LNCaP clone FGC (cell line): ENCODE measurements at regions not wholly inside any gene's neighbourhood (a gene's known extent, or its start where the extent isn't known, plus 50 kb on each side); places are given as distances from the start of the nearest gene placed in this dataset.

Source experiments
- DNase-seq: peaks from one replicate; pipeline ENCODE4 v3.0.0-alpha.2; 2011; ENCODE audit warnings: low read depth
- H3K4me3 ChIP-seq: 2 replicates; pipeline ENCODE4 v1.5.1; 2011; ENCODE audit warnings: mild to moderate bottlenecking, low read depth, low read length, control low read depth
- TF ChIP-seq, protein P1 (sequence below): IDR thresholded peaks from 2 replicates; pipeline ENCODE4 v1.5.1; 2012; ENCODE audit warnings: mild to moderate bottlenecking; ENCODE audit not compliant: control insufficient read depth, insufficient read depth; ENCODE audit errors: extremely low read depth

DNA sequence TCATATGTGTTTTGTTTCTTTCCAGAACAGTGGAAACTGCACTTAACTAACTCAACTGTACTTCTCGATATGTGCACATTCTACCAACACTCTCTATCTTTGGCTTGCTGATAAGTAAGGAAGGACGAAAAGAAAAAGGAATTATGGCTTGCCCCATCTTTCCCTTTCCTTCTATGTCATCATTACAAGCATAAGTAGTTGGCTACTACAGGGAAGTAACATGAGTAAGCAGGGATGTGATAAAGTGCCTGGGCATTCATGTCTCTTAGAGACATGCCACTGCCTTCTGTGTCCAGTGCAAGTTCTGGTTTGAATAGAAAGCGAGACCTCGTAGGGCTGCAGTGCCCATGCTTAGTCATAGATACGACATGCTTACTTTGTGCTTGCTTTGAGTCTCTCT, 342.5 kb downstream of the ETS1 start:
- TF ChIP-seq, protein P1, sequence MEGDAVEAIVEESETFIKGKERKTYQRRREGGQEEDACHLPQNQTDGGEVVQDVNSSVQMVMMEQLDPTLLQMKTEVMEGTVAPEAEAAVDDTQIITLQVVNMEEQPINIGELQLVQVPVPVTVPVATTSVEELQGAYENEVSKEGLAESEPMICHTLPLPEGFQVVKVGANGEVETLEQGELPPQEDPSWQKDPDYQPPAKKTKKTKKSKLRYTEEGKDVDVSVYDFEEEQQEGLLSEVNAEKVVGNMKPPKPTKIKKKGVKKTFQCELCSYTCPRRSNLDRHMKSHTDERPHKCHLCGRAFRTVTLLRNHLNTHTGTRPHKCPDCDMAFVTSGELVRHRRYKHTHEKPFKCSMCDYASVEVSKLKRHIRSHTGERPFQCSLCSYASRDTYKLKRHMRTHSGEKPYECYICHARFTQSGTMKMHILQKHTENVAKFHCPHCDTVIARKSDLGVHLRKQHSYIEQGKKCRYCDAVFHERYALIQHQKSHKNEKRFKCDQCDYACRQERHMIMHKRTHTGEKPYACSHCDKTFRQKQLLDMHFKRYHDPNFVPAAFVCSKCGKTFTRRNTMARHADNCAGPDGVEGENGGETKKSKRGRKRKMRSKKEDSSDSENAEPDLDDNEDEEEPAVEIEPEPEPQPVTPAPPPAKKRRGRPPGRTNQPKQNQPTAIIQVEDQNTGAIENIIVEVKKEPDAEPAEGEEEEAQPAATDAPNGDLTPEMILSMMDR: no peak
- no peak for DNase-seq
- H3K4me3 ChIP-seq: no peak overlapping the region

DNA sequence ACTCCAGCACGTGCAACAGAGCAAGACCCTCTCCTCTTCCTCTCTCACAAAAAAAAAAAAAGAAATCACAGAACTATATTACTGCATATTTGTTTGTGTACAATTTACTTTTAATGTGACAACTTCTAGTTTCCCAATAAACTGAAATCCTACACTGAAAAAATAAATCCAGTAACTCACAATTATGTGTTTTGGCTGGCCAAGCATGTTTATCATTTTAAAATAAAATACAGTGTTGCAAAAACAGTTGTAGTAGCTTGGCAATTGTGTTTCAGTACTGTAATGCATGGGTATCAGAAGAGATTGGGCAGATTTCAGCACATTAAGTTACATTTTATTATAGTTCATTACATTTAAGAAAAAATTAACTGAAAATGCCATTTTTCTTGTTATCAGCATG, 344.9 kb downstream of the ETS1 start:
- no peak for DNase-seq
- no peak overlapping the region for H3K4me3 ChIP-seq
- TF ChIP-seq, protein P1: no peak

DNA sequence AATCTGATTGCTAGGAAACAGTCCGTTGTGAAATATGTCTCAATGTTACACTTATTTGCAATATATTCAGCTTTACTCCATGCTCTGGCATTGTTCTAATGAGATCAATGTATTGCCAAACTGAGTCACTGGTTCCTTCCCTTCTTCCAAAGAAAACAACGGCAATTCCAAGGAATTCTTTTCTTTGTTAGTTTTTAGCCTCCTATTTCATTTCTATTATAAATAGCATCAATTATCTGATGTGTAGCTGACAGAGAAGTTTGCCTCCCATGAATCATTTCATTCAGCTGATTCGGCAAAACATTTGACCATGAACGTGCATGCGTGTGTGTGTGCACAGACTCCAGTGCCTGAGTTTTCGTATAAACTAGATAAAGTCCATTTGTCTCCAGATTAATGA, 346.8 kb downstream of the ETS1 start:
- TF ChIP-seq, protein P1: no peak
- no peak overlapping the region for H3K4me3 ChIP-seq
- no peak for DNase-seq

DNA sequence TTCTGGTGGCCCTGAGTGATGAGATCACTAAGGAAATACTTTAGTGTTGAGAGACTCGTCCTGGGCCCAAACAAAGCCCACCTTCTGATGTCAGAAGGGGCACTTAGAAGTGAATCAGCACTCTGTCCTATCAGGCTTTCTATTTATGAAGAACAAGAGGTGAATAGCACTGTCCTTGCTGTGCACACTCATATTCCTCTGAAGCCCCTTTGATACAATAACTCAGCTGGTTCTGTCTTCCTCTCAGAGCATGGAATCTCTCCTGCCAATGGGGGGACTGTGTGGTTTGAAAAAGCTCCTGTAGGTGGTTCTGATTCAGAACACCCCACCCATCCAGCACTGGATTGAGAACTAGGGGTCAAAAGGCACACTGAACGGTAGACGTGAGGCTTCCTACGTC, 348.1 kb downstream of the ETS1 start:
- no peak overlapping the region for H3K4me3 ChIP-seq
- TF ChIP-seq, protein P1: no peak
- no peak for DNase-seq

DNA sequence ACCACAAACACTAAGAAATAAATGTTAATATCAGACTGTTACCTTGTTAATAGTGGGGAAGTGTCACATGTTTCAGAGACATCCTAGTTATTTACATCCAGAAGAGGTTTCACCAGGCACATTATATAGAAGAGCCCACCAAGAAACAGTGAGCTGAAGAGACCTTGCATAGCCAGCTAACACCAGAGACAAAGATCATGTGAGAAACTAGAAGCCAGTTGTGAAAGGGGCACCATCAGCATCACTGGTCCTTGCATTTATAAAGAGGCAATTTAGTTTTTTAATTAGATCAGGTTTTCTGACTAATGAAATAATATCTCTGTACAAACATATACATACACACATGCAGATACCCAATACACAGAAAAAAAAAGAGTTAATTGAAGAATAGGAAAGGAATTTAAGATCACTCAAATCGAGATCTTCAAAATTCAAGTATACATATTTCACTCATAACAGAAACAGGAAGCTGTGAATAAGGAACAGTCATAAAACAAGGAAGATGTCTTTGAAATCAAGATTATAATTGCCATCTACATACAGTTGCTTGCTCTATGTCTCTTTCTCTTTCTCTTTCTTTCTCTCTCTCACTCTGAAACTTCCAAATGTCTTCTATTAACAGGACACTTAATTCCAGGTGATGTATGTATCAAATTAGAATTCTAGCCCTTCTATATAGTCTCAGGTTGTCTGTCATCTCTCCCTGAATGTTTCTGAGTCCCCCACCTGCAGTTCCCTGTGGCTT, 348.7 kb downstream of the ETS1 start:
- no peak for DNase-seq
- H3K4me3 ChIP-seq: no peak overlapping the region
- TF ChIP-seq, protein P1: no peak

DNA sequence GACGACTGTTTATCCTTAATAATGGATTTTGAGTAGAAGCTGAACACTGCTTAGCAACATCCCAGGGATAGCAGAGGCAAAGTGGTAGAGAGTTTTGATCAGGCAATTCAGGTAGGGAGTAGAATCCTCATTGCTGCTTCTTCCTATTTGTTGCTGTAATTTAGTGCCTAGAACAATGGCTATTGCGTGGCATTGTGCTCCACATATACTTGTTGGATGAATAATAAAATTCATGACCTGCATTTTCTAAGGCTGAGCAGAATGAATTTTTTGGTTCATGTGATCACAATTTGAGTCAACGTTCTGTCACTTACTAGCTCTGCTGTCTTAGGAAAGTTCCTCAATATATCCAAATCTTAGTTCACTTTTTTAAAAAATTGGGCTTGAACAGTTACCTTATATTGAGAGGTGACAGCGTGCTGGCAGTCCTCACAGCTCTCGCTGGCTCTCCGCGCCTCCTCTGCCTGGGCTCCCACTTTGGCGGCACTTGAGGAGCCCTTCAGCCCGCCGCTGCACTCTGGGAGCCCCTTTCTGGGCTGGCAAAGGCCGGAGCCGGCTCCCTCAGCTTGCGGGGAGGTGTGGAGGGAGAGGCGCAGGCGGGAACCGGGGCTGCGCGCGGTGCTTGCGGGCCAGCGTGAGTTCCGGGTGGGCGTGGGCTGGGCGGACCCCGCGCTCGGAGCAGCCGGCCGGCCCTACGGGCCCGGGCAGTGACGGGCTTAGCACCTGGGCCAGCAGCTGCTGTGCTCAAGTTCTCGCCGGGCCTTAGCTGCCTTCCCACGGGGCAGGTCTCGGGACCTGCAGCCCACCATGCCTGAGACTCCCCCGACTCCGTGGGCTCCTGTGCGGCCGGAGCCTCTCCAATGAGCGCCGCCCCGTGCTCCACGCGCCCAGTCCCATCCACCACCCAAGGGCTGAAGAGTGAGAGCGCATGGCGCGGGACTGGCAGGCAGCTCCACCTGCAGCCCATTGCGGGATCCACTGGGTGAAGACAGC, 350.6 kb downstream of the ETS1 start:
- TF ChIP-seq, protein P1: no peak
- no peak overlapping the region for H3K4me3 ChIP-seq
- DNase-seq: no peak

DNA sequence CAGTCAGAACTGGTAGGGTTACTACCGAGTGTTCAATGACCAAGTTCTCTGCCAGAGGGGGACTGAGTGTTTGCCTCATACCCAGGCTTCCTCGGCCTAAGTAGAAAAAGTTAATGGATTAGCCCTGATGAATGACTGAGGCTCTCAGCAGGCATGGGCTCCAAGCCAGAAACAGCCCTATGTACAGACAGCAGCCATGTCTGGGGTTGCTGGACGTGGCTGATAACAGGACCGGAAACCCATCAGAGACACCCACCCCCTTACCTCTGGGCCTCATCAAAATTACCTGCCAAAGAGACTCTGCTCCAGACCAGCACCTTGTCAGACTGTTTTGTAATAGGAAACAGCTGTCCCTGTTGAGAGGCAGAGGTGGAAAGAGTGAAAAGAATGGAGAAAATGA, 351.4 kb downstream of the ETS1 start:
- TF ChIP-seq, protein P1: no peak
- H3K4me3 ChIP-seq: no peak overlapping the region
- DNase-seq: no peak
